Nephron (organoid): ENCODE measurements at regions not wholly inside any gene's neighbourhood (a gene's known extent, or its start where the extent isn't known, plus 50 kb on each side); places are given as distances from the start of the nearest gene placed in this dataset.

Experiments used
- H3K27ac Mint-ChIP-seq, 3 experiments: 2 replicates each; pipeline ENCODE4 v1.8.0; 2020; ENCODE audit warnings: mixed read lengths in 3 of 3, mild to moderate bottlenecking in 2 of 3, moderate library complexity in 1 of 3
- H3K27me3 Mint-ChIP-seq: 2 replicates; pipeline ENCODE4 v1.8.0; 2021; ENCODE audit warnings: low read depth, mild to moderate bottlenecking, moderate library complexity, mixed read lengths
- H3K36me3 Mint-ChIP-seq: 2 replicates; pipeline ENCODE4 v1.8.0; 2020; ENCODE audit warnings: low read depth, mixed read lengths
- H3K4me1 Mint-ChIP-seq: 2 replicates; pipeline ENCODE4 v1.8.0; 2020; ENCODE audit warnings: mixed read lengths
- H3K4me3 Mint-ChIP-seq, 3 experiments: 2 replicates each; pipeline ENCODE4 v1.8.0; 2020; ENCODE audit warnings: mild to moderate bottlenecking in 3 of 3, mixed read lengths in 3 of 3, moderate library complexity in 2 of 3
- H3K9me3 Mint-ChIP-seq: 2 replicates; pipeline ENCODE4 v1.8.0; 2020; ENCODE audit warnings: mixed read lengths
- TF ChIP-seq, protein P1 (sequence below), 3 experiments: fragments of 200-600 bp; sonication (generic); IDR thresholded peaks; one replicate each; pipeline ENCODE4 v1.5.0; 2021; ENCODE audit warnings: antibody characterized with exemption in 3 of 3; ENCODE audit not compliant: unreplicated experiment in 3 of 3

DNA sequence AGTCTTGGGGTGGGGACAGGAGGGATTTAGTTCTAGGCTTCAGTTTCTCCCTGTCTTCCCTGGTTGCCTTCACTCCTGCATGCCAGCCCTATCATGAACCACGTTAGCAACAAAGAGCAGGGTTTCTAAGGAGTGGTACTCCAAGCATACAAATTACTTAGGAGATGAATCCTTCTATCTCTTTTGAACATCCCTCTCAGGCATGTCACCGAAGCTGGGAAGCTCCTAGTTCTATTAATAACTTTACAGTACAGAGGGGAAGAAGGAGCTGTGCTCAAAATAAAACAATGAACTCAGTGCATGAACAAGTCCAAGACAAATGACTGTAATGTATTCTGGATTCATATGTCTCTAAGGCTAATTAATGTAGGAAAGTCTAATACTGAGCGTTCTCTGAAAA, 450.6 kb upstream of the RASGEF1B start:
- Mint-ChIP-seq H3K27ac (no peak overlapping the region), H3K27me3 (peaks cover 3% of the 10 kb centered on the region), H3K4me1 (peaks cover 18% of the 10 kb centered on the region), H3K36me3 (no peaks in the 10 kb centered on the region), H3K9me3 (no peaks in the 10 kb centered on the region), H3K4me3 (no peak overlapping the region)
- TF ChIP-seq, protein P1, sequence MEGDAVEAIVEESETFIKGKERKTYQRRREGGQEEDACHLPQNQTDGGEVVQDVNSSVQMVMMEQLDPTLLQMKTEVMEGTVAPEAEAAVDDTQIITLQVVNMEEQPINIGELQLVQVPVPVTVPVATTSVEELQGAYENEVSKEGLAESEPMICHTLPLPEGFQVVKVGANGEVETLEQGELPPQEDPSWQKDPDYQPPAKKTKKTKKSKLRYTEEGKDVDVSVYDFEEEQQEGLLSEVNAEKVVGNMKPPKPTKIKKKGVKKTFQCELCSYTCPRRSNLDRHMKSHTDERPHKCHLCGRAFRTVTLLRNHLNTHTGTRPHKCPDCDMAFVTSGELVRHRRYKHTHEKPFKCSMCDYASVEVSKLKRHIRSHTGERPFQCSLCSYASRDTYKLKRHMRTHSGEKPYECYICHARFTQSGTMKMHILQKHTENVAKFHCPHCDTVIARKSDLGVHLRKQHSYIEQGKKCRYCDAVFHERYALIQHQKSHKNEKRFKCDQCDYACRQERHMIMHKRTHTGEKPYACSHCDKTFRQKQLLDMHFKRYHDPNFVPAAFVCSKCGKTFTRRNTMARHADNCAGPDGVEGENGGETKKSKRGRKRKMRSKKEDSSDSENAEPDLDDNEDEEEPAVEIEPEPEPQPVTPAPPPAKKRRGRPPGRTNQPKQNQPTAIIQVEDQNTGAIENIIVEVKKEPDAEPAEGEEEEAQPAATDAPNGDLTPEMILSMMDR (IDR thresholded peaks at IDR 0.05; ENCODE audit: unreplicated experiment in 3 of 3): no peak

DNA sequence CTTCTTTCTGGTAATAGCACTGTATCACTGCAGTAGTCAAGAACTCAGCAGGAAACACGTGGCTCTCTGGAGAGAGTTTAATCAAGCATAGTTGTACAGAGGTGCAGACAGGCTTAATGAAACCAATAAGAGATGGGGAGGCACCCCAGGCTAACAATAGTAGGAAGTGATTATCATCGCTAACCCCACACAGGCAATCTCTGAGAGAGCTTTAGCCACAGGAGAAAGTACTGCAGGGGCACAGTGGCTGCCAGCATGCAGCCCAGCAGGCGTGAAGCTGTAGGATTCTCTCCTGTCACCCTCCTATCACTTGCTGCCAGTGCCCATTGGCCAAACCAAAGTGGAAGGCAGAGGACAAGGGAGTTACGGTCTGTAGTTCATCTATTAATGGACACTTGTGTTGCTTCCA, 450.0 kb upstream of the RASGEF1B start:
- Mint-ChIP-seq H3K36me3 (no peaks in the 10 kb centered on the region), H3K9me3 (no peaks in the 10 kb centered on the region), H3K4me3 (no peak overlapping the region), H3K27me3 (peaks cover 3% of the 10 kb centered on the region), H3K4me1 (peaks cover 18% of the 10 kb centered on the region), H3K27ac (no peak overlapping the region)
- TF ChIP-seq, protein P1 (IDR thresholded peaks at IDR 0.05; ENCODE audit: unreplicated experiment in 3 of 3): no peak

DNA sequence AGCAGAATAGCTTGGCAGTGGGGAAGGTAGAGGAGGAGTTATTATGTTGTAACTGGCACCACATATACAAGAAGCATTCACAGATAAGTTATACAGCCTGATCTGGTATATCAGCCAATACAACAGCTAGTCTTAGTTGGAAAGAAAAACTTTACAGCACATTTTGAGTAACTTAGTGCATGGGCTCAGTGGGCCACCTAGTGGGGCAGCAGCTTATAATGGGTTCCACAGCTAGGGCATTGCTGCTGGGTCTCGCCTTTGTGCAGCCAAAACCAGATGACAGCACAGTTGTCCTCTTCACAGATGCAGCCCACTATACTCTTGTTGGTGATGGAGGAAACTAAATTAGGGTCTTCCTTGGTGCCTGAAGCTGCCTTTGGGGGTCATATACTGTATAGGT, 448.1 kb upstream of the RASGEF1B start:
- Mint-ChIP-seq H3K4me1 (peaks cover 18% of the 10 kb centered on the region), H3K27me3 (peaks cover 3% of the 10 kb centered on the region)

DNA sequence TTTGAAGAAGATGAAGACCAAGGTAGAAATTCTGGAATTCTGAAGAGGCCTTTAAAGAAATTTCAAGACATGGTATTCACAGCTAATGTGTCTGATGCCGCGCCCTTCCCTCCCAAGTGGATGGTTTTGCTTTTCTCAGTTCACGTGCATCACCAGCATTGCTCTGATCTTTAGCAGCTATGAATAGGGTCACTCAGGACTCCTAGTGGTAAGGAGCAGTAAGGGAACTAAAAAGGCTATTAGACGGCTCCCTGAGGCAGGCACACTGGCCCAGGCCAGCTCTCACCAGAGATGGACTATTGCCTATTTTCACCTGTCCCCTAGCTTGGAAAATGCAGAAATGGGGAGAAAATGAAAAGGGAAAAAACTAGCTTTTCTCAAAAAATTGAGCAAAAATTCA, 447.5 kb upstream of the RASGEF1B start:
- peaks cover 18% of the 10 kb centered on the region for H3K4me1 Mint-ChIP-seq

More for the DNA sequence above, 448.1 kb upstream of the RASGEF1B start:
- H3K9me3 Mint-ChIP-seq: peaks cover 2% of the 10 kb centered on the region
- H3K36me3 Mint-ChIP-seq: no peaks in the 10 kb centered on the region
- TF ChIP-seq, protein P1 (IDR thresholded peaks at IDR 0.05; ENCODE audit: unreplicated experiment in 3 of 3): no peak
- no peak overlapping the region for H3K27ac Mint-ChIP-seq
- no peak overlapping the region for H3K4me3 Mint-ChIP-seq

DNA sequence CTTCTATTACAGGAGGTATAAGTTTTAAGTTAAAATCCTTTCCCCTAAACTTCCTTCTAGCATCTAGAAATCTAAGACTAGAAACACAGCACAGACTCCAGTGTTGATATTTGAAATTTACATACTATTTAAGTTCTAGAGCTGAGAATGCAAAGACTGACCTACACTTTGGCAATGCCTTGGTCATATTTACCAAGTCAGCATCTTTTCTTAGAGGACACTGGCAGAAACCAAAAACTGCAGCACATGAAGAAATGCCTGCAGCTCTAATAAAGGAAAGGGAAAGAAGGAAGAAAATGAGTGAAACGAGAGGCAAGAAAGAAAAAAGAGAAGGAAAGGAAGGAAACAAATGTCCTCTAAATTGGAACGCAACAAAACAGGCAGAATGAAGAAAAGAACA, 443.7 kb upstream of the RASGEF1B start:
- TF ChIP-seq, protein P1 (IDR thresholded peaks at IDR 0.05; ENCODE audit: unreplicated experiment in 3 of 3): no peak
- Mint-ChIP-seq H3K36me3 (no peaks in the 10 kb centered on the region), H3K27ac (no peak overlapping the region), H3K4me1 (peaks cover 8% of the 10 kb centered on the region), H3K27me3 (peaks cover 3% of the 10 kb centered on the region), H3K4me3 (no peak overlapping the region), H3K9me3 (peaks cover 2% of the 10 kb centered on the region)

More for the DNA sequence above, 447.5 kb upstream of the RASGEF1B start:
- no peaks in the 10 kb centered on the region for H3K36me3 Mint-ChIP-seq
- H3K27ac Mint-ChIP-seq: no peak overlapping the region
- H3K4me3 Mint-ChIP-seq: no peak overlapping the region
- H3K27me3 Mint-ChIP-seq: peaks cover 3% of the 10 kb centered on the region
- peaks cover 2% of the 10 kb centered on the region for H3K9me3 Mint-ChIP-seq
- TF ChIP-seq, protein P1 (IDR thresholded peaks at IDR 0.05; ENCODE audit: unreplicated experiment in 3 of 3): peak in 2 of 3 experiments; percentile 14 to 32

DNA sequence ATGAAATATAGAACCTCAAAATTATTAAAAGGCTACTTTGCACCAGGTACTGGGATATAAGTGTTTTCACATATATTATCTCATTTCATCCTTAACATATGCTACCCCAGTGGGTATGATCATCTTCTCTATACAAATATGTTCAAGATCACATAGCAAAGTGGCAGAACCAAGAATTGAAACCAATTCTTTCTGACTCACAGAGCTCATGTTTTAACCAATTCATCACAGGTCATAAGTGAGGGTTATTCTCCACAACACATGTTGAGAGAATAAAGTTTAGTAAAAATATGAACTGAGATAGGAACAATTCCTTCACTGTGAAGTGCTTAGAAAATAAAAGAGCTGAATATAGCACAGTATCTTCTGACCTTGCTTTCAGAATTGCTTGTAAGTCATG, 442.9 kb upstream of the RASGEF1B start:
- TF ChIP-seq, protein P1 (IDR thresholded peaks at IDR 0.05; ENCODE audit: unreplicated experiment in 3 of 3): no peak
- H3K27ac Mint-ChIP-seq: no peak overlapping the region
- H3K4me1 Mint-ChIP-seq: peaks cover 8% of the 10 kb centered on the region
- no peak overlapping the region for H3K4me3 Mint-ChIP-seq
- no peaks in the 10 kb centered on the region for H3K36me3 Mint-ChIP-seq
- H3K9me3 Mint-ChIP-seq: peaks cover 2% of the 10 kb centered on the region
- H3K27me3 Mint-ChIP-seq: no peaks in the 10 kb centered on the region
